NOMO-1 (cell line): ENCODE measurements at regions not wholly inside any gene's neighbourhood (a gene's known extent, or its start where the extent isn't known, plus 50 kb on each side); places are given as distances from the start of the nearest gene placed in this dataset.
"Not testable (repeated sequence)": the region's sequence is repeated elsewhere in the genome, so short reads cannot be mapped to it uniquely, and the experiment has no call there.

Source experiments
- DNase-seq, 2 experiments: peaks; one replicate each; lab custom pipeline; 2025; ENCODE audit not compliant: unreplicated experiment in 2 of 2; lab: John Stamatoyannopoulos, UW

GRCh38 chr6:101108286-101108685, 227.2 kb upstream of the ASCC3 start:
- DNase-seq = no peak

DNA sequence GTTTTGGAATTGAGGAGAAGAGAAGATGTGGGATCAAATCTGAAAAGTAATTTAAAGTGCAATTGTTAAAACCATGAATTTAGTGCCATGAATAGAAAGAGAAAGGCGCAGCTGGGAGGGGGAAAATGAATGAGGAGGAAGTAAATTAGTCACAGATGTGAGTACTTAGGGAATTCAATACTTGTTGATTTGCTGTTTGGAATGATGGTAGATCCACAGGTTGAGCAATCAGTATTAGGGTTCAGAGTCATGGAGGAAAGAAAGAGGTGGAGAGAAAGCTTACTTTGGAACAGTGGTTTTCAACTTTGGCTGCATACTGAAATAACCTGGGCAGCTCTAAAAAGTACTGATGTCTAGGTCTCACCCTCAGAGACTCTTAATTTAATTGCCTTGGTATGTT, 229.7 kb upstream of the ASCC3 start:
- DNase-seq = no peak

- no peak for DNase-seq
Observed at GRCh38 chr6:101113468-101114260, 232.5 kb upstream of the ASCC3 start.

DNA sequence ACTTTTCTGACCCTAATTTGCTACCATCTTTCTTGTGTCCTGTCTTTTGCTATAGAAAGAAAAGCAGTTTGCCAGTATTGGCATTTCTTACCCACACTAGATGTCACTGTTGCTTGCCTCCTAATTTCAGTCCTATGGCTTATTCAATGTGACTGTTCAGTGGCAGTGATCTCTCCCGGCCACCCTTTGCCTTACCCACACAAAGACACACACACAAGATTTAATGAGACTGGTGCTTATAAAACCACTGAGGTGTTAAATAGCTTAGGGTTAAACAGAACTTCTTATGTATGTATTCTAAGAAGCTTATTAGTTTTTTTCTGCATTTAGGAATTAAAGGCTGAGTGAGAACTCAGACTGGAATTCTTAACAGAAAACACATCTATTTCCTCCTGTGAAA, 233.6 kb upstream of the ASCC3 start:
- DNase-seq = peak in 1 of 2 experiments; percentile 16

DNA sequence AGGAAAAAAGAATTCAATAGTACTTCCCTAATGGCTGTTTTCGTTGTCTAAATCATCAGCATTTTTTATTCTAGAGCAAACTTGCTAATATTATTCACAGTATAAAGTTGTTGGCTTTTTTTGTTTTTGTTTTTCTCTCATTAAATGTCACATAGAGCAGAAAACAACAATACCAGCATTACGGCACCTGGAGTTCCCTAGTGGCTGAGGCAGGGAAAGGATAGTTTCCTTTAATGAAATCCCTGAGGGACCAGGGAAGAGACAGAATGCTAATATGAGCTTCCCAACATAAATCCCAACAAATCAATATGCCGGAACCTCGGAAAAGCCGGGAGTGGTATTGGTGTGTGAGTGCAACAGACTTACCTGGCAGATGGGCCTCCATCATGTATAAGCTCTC, 235.2 kb upstream of the ASCC3 start:
- no peak for DNase-seq

DNA sequence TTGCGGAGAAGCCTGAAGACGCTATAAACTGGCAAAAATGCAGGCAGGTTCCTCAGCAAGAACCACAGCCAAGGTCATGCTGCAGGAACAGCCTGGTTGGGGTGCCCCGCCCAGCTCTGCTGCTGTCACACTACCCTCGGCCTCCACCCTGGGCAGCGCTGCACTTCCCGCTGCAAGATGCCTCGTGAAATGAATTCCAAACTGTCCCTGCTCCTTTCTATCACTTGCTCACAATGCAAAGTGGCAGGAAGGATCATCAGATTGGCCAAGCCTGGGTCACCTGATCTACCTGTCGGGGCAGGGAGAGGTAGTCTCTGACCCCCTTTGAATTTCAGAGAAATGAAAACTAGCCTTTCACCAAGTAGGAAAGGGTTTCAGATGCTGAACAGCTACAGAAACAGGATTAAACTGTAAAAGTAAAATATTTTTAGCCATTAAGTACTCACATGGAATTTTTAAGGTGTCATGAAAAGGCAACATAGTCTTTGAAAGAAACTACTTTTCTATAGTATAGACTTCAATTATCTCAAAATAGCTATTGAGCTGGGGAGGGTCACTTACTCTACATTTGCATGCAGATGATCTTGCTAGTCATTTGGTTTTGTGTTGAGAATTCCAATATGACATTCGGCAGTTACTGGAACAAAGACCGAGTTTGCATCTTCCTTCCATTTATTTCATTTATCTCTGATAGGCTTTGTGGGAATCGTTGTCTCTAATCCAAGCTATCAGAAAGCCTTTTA, 236.4 kb upstream of the ASCC3 start:
- no peak for DNase-seq

GRCh38 chr6:101118136-101118396, 236.9 kb upstream of the ASCC3 start:
- DNase-seq = no peak

GRCh38 chr6:101120747-101121146, 239.6 kb upstream of the ASCC3 start:
- DNase-seq = no peak

DNA sequence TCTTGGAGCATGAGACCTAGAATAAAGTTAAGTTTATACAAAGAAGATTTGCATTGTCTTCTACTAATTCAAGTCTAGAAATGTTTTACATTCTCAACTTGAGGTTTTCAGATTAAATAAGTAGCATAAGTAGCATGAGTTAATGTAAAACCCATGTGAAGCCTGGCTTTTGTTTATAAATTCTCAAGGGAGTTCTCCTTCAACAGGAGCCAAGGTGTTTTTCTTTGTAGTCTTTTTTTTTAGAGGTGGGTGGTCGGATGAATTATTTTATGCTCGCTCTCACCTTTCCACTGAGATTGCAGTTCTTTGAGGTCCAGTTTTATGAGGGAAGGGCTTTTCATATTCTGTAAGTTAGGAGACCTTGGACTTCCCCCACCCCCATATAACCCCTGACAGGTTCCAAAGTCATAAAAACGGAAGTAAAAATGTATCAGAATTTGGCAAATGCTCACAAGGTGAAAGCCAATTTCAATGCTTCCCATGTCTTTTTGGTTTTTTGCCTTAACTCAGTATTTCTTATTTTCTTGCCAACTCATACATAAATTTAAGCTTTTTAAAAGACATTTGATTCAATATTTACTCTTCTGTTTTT, 244.3 kb upstream of the ASCC3 start:
- no peak for DNase-seq

DNA sequence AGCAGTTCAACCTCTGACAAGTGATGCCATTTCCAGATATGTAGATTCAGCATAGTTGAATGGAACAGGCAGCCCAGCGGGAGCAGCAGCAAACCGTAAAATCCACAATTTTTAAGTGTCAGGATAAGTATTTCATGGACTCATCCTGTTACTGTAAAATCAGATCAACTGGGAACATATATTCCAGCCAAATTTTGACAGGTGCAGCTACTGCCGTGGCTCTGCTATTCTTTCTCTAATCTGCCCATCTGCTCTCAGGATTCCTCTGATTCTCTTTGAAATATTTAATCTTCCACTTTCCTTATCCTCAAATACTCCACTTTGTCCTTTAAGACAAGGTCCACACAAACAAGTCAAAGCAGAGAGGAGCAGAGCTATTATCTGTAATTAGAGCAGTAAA, 245.4 kb upstream of the ASCC3 start:
- no peak for DNase-seq

DNA sequence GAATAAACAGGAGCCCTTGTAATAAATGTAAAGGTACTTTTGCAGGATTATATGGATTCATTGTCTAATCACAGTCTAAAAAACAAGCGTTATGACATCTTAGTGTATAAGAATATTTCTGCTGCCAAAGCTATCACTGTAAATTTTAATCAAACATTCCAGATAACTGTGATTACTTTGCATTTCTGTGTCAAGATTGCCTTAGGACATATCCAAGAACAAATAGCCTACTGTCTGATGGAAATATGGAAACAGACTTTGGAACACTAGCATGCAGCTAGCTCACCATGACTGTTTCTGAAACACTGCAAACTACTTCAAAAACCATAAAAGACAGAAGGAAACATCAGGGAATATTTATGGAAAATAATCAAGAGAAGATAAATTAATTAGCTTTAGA, 248.7 kb upstream of the ASCC3 start:
- no peak for DNase-seq

DNA sequence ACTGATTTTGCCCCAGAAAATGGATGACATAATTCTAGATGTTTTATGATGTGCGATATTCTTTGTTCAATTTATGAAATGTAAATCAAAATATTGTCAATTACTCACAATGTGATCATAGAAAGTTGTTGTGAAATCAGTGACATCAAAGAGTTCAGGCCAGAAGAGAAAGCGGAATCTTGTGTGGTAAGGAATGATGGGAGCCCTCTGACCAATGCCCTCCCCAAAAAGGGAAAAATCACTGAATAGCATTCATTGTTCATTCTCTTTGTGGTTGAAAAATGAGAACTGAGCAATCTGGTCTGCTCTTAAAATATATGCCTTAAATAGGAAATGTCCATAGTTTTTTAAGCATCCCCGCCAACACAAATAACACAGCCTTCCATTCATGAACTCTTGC, 247.1 kb upstream of the GRIK2 start:
- no peak for DNase-seq

DNA sequence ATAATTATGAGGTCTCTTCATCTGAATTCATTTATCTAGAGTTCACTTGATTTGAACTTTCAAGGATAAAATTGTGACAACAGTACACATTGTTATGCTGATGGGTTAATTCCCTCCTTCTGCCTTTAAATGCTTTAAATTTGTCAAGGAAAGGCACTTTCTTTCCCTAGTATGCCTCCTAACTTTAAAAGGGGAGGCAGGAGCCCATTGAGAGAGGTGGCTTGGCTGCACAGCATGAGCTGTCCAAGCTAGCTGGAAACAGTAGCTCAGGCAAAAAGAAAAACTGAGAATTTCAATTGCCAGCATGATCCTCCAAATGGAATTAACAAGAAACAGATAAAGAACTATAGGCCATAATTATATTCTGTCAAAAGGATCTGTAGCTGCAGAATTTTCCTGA, 243.3 kb upstream of the GRIK2 start:
- no peak for DNase-seq

GRCh38 chr6:101157638-101158037, 235.9 kb upstream of the GRIK2 start:
- DNase-seq = not testable (repeated sequence)

- DNase-seq = no peak
Observed at GRCh38 chr6:101163611-101164010, 229.9 kb upstream of the GRIK2 start.

DNA sequence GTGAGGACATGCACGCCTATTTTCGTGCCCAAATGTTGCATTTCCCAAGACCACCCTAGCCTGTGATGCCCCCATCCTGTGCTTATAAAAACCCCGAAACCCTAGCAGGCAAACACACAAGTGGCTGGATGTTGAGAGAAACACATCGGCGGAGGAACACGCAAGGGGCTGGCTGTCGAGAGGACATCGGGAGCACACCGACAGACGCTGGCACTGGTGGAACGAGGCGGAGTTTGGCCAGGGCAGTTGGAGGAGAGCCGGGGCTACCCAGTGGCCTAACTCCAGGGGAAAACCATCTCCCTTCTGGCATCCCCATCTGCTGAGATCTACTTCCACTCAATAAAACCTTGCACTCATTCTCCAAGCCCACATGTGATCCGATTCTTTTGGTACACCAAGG, 225.9 kb upstream of the GRIK2 start:
- DNase-seq = no peak

DNA sequence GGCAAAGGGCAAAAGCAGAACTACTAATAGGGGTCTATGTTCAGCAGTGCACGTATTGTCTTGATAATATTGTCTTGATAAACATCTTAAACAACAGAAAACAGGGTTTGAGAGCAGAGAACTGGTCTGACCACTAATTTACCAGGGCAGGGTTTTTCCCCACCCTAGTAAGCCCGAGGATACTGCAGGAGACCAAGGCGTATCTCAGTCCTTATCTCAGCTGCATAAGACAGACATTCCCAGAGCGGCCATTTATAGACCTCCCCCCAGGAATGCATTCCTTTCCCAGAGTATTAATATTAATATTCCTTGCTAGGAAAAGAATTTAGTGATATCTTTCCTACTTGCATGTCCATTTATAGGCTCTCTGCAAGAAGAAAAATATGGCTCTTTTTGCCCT, 222.5 kb upstream of the GRIK2 start:
- not testable (repeated sequence) for DNase-seq

DNA sequence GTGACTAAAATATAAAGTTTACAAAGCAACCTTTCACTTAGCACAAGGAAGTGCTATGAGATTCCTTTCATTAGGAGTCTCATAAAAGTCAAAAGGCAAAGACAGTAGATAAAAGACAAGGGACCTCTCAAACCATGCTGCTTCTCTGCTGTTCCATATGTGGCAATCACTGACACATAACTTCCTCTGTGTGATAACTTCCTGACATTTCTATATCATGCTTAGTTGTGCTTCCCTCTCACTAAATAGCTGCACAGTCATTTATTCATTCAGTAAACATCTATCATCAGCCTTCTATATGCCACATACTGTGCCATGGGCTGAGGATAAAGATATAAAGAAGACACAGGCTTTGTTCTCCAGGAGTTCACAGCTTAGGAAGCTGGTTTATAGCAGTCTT, 214.8 kb upstream of the GRIK2 start:
- peak in 1 of 2 experiments; percentile 4 for DNase-seq

DNA sequence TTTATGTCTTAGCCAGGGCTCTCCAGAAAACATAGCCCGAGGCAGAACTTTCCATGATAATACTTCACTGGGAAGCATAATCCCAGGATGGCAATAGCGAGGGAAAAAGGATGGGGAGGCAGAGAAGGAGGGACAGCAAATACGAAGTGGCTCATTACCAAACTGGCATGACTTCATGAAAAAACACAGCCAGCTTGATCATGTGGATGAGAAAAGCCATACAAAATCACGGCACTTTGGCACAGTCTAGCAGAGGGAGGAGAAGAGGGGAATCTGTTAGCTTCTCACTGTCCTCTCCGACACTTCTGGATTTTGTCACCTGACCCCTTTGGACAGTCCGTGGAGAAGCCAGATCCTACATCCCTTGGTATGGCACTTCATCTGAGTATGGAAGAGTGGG, 212.5 kb upstream of the GRIK2 start:
- no peak for DNase-seq

GRCh38 chr6:101188285-101188798, 205.2 kb upstream of the GRIK2 start:
- not testable (repeated sequence) for DNase-seq

GRCh38 chr6:101195588-101195987, 197.9 kb upstream of the GRIK2 start:
- DNase-seq = no peak

GRCh38 chr6:101199441-101199840, 194.1 kb upstream of the GRIK2 start:
- no peak for DNase-seq
